Mucosa of descending colon (tissue), 3 donors: ENCODE measurements at regions not wholly inside any gene's neighbourhood (a gene's known extent, or its start where the extent isn't known, plus 50 kb on each side); places are given as distances from the start of the nearest gene placed in this dataset.
"Not testable (repeated sequence)": the region's sequence is repeated elsewhere in the genome, so short reads cannot be mapped to it uniquely, and the experiment has no call there.

Experiments
- ATAC-seq: fragments of 200-7000 bp; cut with Tn5 transposase; one replicate; pipeline ENCODE4 v1.9.1; 2020; ENCODE audit warnings: mild to moderate bottlenecking, moderate library complexity
- DNase-seq, 3 donors: peaks; one replicate each; pipeline ENCODE4 v3.0.0-alpha.2; 2020
- H3K36me3 ChIP-seq: fragments of 200-600 bp; one replicate; pipeline ENCODE4 v1.8.0; 2021; ENCODE audit warnings: low read depth, mild to moderate bottlenecking
- H3K4me1 ChIP-seq: fragments of 200-600 bp; one replicate; pipeline ENCODE4 v1.8.0; 2021; ENCODE audit warnings: low read depth, mild to moderate bottlenecking
- H3K4me3 ChIP-seq: fragments of 200-600 bp; one replicate; pipeline ENCODE4 v1.8.0; 2021; ENCODE audit warnings: mild to moderate bottlenecking
- H3K9me3 ChIP-seq: fragments of 200-600 bp; one replicate; pipeline ENCODE4 v1.8.0; 2021; ENCODE audit warnings: mild to moderate bottlenecking
- intact Hi-C, 2 donors: fragments of 100-400 bp; cut with DNase I in 1 of 2; cut with micrococcal nuclease in 1 of 2; formaldehyde crosslinking; loops; one replicate each; pipeline versions ENCODE4 v1.11.0 to v1.11.1; 2022; cut with DNase I, micrococcal nuclease
- TF ChIP-seq, protein P1 (sequence below): fragments of 200-600 bp; IDR thresholded peaks from one replicate; pipeline ENCODE4 v1.8.0; 2022; ENCODE audit warnings: antibody characterized with exemption, mild to moderate bottlenecking
- donor health status: DM: no; HTN: no; CAD: no; lungs with moderate emphysema.
- donor health status: DM: no; HTN: no; CAD: no.
- donor health status: DM: no; HTN: yes; CAD: no.

DNA sequence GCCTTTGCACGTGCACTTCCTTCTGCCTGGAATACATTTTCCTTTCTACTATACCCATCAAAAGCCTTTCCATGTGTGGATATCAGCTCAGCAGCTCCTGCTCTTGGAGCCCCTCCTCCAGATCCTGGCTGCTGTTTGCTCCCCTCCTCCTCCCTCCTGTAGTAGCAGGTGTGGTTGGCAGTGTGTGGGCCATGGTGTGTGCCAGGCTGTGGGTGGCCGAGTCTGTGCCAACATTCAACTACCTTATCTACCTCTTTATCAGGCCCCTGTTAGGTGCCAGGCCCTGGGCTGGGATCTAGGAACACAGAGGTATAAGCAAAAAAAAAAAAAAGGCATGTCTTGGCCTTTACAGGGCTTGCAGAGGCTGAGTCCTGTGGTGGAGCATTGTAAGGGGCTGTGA is 180.6 kb upstream of the JUN start:
- DNase-seq, result peak in 2 of 3 donors; percentile 47 to 54
- H3K4me1 ChIP-seq, result peaks cover 5% of the 10 kb centered on the region
- TF ChIP-seq, protein P1, sequence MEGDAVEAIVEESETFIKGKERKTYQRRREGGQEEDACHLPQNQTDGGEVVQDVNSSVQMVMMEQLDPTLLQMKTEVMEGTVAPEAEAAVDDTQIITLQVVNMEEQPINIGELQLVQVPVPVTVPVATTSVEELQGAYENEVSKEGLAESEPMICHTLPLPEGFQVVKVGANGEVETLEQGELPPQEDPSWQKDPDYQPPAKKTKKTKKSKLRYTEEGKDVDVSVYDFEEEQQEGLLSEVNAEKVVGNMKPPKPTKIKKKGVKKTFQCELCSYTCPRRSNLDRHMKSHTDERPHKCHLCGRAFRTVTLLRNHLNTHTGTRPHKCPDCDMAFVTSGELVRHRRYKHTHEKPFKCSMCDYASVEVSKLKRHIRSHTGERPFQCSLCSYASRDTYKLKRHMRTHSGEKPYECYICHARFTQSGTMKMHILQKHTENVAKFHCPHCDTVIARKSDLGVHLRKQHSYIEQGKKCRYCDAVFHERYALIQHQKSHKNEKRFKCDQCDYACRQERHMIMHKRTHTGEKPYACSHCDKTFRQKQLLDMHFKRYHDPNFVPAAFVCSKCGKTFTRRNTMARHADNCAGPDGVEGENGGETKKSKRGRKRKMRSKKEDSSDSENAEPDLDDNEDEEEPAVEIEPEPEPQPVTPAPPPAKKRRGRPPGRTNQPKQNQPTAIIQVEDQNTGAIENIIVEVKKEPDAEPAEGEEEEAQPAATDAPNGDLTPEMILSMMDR, result no peak
- peak; percentile 71 for ATAC-seq
- H3K4me3 ChIP-seq, result no peak overlapping the region
- H3K9me3 ChIP-seq, result no peaks in the 10 kb centered on the region
- intact Hi-C loops, result no loop called here
- no peaks in the 10 kb centered on the region for H3K36me3 ChIP-seq

DNA sequence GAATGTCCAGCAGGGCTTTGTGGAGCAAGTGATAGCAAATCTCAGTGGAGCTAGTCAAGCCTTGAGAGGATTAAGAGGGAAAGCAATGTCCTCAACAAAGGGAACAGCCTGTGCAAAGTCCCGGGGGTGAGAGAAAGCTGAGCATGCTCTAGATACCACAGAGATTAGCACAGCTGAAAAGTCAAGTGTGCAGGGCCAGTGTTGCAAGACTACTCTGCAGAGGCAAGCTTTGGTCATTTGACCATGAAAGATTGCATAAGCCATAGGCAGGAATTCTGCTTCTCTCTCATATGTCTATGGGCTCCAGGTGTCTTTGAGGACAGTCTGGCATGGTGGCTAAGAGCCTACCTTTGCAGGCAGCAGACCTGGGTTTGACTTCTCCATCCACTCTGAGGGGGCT is 181.0 kb upstream of the JUN start:
- TF ChIP-seq, protein P1, result no peak
- DNase-seq (no peak), ATAC-seq (peak; percentile 35)
- intact Hi-C loops, result no loop called here
- Histone ChIP-seq H3K4me3 (no peak overlapping the region), H3K36me3 (no peaks in the 10 kb centered on the region), H3K4me1 (peaks cover 5% of the 10 kb centered on the region), H3K9me3 (no peaks in the 10 kb centered on the region)

DNA sequence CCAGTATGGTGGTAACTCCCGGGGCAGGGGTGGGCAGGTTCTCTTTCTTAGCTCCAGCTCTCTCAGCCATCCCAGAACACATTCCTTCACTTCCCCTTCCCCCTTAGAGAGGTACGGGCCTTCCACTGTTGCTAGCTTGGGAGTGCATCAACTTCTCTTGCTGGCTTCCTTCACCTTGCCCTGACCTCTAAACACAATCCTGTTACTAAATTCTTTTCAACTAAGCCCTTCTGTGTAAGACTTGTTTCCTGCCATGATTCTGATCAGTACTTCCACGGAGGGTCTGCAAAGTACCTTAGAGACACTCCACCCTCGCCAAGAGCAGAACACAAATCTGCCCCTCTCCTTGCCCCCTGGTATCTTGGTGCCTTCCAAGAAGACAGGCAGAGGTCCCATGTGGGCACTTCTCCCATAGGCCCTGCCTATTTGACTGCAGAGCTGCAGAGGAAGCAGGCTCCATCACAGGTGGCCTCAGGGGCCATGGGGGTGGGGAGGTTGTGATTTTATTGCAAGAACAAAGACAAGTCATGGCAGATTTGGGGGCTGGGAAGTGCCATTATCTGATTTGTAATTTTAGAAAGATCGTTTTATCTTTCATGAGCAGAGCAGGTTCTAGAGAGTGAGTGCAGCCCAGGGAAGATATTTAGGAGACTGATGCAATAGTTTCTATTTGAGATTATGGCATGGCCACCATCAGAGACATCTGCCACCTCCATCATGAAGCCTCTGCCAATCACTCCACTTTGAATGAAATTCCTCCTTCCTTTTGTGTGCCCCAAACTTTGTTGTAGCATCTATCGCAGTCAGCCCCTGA is 182.5 kb upstream of the JUN start:
- intact Hi-C loops, result no loop called here
- no peak for DNase-seq

DNA sequence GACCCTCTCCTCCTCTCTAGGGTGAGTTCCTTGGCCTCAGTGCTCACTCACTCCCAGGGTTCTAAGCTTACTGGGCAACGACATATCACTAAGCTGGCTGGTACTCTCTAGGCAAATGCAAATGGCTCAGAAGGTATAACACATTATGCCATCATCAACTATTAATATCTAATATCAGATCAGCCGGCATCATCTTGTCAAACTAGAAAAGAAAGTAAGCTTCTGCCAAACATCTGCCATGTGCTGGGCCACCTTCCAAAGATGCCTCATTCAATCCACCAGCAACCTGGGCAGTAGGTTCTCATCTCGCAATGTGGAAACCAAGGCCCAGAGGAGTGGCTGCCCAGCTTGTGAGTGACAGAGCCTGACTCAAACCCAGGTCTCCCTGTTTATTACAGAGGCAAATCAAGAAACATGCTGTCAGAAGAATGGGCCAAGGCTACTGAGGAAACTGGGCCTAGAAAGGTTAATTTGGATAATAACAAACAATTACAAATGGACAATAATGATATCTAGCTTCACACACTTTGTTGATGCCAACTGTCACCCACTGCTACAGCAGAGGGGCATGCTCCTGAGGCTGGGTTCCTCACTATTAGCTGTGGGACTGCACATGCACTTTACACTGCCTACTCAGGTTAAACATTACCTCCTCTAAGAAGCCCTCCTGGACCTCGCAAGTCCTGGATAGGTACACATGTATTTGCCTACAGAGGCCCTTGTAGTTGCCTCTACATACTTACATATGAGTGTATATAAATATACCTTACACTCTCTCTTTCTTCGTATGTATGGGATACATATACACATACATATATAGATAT is 183.3 kb upstream of the JUN start:
- H3K36me3 ChIP-seq, result no peaks in the 10 kb centered on the region
- TF ChIP-seq, protein P1, result no peak
- intact Hi-C loops, result no loop called here
- DNase-seq (no peak), ATAC-seq (no peak)
- H3K4me1 ChIP-seq, result peaks cover 5% of the 10 kb centered on the region
- no peak overlapping the region for H3K4me3 ChIP-seq
- H3K9me3 ChIP-seq, result no peaks in the 10 kb centered on the region

More for the DNA sequence above, 182.5 kb upstream of the JUN start:
- no peak overlapping the region for H3K4me3 ChIP-seq
- TF ChIP-seq, protein P1, result no peak
- no peaks in the 10 kb centered on the region for H3K9me3 ChIP-seq
- peaks cover 5% of the 10 kb centered on the region for H3K4me1 ChIP-seq
- H3K36me3 ChIP-seq, result no peaks in the 10 kb centered on the region
- ATAC-seq, result no peak

DNA sequence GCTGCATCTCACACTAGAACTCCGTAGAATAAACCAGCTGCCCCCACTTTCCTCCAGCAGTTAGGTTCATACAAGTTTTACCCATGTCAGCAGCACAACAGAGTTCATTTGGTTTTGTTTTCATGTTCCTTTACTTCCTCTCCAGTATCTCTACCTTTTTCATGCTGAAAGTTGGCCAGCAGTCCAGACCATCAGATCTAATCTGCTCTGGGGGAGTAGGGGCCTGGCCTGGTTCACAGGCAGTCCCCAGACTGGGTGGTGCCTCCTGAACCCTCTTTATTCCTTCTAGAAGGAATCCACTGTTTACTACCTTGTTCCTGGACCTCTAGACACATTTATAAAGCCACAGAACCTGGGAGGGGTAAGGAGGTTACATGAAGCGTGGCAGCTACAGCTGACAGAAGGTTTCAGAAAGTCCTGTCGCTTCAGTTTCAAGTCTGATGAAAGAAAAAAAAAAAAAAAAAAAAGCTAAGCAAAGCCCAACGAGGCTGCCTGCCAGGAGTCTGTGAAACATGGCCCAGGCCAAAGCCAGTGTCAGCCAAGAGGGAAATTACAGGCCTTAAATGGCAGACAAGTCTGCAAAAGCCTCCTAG is 184.6 kb upstream of the JUN start:
- TF ChIP-seq, protein P1, result no peak
- ATAC-seq (peak; percentile 65), DNase-seq (peak; percentile 58 to 71 (median 66))
- H3K4me1 ChIP-seq, result peaks cover 5% of the 10 kb centered on the region
- H3K36me3 ChIP-seq, result no peaks in the 10 kb centered on the region
- H3K9me3 ChIP-seq, result no peaks in the 10 kb centered on the region
- no peak overlapping the region for H3K4me3 ChIP-seq
- intact Hi-C loops, result no loop called here

DNA sequence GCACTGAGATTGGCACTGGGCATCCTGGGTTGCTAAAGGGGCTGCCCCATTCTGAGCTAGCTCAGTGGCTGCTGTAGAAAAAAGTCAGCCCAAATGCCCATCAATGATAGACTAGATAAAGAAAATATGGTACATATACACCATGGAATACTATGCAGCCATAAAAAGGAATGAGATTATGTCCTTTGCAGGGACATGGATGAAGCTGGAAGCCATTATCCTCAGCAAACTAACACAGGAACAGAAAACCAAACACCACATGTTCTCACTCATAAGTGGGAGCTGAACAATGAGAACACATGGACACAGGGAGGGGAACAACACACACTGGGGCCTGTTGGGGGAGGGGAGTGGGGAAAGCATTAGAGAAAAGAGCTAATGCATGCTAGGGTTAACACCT is 185.3 kb upstream of the JUN start:
- H3K36me3 ChIP-seq, H3K4me1 ChIP-seq, ATAC-seq, H3K4me3 ChIP-seq, intact Hi-C loops, H3K9me3 ChIP-seq, DNase-seq: not testable (repeated sequence)
